HTR-8/SVneo (cell line): ENCODE measurements at regions not wholly inside any gene's neighbourhood (a gene's known extent, or its start where the extent isn't known, plus 50 kb on each side); places are given as distances from the start of the nearest gene placed in this dataset.

Source experiments
- DNase-seq: peaks from one replicate; pipeline ENCODE4 v3.0.0; 2011; ENCODE audit warnings: low spot score, mixed read lengths; ENCODE audit not compliant: insufficient read length
- FAIRE-seq: peaks from 2 replicates; lab custom pipeline; 2011; peaks lifted over from hg19 to GRCh38; lab: Jason Lieb, UNC

- no peak for FAIRE-seq
Observed at GRCh38 chr10:118246332-118247295, 95.5 kb downstream of the FAM204A start.

DNA sequence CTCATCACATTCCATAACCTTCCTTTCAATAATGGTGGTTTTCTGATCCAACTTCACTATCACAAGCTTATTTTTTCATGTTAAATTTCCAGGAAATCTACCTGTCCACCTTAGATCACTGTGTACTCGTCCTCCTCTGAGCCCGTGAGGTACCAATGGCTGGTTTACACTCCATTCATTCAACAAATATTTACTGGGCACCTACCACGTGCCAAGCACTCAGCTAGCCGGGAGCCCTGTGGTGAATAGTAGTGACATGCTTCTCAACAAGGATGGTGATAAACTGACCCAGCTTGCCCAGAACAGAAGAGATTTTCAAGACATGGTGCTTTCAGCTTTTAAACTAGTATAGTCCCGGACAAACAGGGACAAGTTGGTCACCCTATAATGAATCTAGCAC is 98.2 kb downstream of the FAM204A start:
- DNase-seq: no peak
- FAIRE-seq: no peak

More at GRCh38 chr10:118246332-118247295, 95.5 kb downstream of the FAM204A start:
- no peak for DNase-seq

- no peak for FAIRE-seq
- DNase-seq: peak; percentile 23
Observed at GRCh38 chr10:118241229-118242137, 100.6 kb downstream of the FAM204A start.

DNA sequence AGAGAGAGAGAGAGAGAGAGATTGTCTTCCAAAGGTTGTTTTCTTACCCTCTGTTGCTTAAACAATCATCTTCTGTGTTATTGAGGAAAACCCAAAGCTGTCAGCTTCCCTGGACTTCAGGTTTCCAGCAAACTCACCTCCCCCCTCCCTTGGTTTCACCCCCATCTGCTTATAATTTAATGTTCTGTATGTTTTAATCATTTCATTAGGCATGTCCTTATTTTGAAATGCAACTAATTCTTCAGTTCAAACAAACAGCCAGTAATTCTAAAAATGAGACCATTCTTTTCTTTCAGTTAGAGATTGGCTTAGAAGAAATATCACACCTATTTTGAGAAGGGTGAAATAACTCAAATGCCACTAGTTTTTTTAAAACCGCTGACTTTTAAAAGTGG is 102.9 kb downstream of the FAM204A start:
- DNase-seq: no peak
- FAIRE-seq: no peak

GRCh38 chr10:118238573-118239235 is 103.4 kb downstream of the FAM204A start:
- FAIRE-seq (no peak), DNase-seq (no peak)

DNA sequence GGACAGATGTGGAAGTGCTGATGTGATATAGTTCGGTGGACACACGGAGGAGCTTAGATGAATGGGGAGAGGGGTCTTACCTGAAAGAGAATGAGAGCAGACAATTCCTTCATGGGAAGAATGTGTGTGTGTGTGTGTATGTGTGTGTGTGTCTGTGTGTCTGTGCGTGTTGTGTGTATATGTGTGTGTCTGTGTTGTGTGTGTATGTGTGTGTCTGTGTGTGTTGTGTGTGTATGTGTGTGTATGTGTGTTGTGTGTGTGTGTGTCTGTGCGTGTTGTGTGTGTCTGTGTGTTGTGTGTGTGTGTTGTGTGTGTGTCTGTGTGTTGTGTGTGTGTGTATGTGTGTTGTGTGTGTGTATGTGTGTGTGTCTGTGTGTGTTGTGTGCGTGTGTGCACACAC is 104.2 kb downstream of the FAM204A start:
- DNase-seq (no peak), FAIRE-seq (peak; percentile 94)

DNA sequence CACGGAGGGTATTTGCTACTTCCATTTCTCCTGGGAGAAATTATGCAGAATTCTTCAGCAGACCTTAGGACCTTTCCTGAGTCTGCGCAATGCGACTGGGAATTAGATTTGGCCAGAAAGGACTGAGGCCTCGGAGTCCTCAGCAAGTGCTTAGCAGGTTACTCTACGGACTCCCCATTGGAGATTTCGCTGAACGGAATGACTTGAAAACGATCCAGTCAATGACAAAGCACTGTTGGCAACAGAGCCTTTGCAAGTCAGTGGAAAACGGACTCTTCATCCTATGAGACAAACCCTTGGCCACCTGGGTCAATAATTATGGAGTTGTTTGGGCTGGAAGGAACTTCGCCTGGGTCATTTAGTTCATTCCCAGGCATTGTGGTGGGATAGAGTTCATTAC is 107.4 kb downstream of the FAM204A start:
- FAIRE-seq (no peak), DNase-seq (no peak)

- FAIRE-seq: no peak
Observed at GRCh38 chr10:118220346-118220850, 121.7 kb downstream of the FAM204A start.

DNA sequence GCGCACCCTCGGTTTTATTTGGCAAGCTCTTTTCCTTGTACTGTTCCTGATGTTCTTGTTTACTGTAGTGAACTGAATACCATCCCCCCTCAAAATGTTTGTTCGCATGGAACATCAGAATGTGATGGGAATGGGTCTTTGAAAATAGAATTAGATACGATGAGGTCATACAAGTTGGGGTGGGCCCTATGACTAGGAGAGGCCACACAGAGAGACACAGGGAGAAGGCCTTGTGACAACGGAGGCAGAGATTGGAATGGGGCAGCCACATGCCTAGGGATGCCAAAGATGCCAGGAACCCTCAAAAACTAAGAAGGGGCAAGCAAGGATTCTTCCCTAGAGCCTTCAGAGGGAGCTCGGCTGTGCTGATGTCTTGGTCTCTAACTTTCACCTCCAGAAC is 123.6 kb downstream of the FAM204A start:
- FAIRE-seq (no peak), DNase-seq (no peak)

More at GRCh38 chr10:118220346-118220850, 121.7 kb downstream of the FAM204A start:
- DNase-seq: no peak

GRCh38 chr10:118216571-118217170 is 125.5 kb downstream of the FAM204A start:
- no peak for FAIRE-seq
- DNase-seq: no peak

DNA sequence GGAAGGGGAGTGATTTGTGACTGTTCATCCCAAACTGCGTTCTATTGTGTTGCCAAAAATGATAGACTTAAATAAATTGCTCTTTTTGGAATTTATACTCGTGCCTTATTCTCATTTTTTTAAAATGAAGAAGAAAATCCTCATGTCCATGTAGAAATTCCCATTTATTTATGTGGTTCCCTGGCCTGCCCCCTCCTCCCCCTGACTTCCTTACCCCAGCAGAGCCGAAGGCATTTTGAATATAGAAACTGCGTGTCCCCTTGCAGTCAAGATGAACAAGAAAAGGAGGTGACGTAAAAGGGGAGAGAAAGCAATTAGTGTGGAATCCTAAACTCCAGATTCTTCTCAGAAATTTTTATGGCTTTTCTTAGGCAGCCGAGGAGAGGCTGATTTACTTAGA is 126.1 kb downstream of the FAM204A start:
- DNase-seq (no peak), FAIRE-seq (no peak)

- FAIRE-seq (no peak), DNase-seq (no peak)
Observed at GRCh38 chr10:118214776-118215175, 127.3 kb downstream of the FAM204A start.

GRCh38 chr10:118213436-118213835 is 128.7 kb downstream of the FAM204A start:
- FAIRE-seq (no peak), DNase-seq (no peak)

- DNase-seq (no peak), FAIRE-seq (no peak)
Observed at GRCh38 chr10:118210276-118210675, 131.8 kb downstream of the FAM204A start.

DNA sequence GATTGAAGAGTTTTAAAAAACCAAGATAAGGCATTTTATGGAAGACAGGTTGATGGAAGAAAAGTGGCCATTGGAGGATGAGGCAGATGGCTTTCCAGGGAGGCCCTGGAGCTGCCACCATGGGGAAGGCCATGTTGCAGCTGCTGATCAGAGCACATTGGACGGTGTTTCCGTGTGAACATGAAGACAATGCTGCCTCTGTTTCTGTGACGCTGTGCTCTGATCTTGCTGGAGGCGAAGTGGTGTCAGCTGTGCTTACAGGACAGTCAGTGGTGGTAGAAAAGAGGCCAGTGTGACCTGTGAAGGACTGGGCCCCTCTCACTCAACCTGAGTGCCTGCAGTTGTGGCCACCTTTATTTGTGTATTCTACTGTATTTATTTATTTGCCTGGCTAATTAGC is 132.9 kb downstream of the FAM204A start:
- FAIRE-seq (no peak), DNase-seq (no peak)

- FAIRE-seq (no peak), DNase-seq (no peak)
Observed at GRCh38 chr10:118207470-118208007, 134.6 kb downstream of the FAM204A start.

DNA sequence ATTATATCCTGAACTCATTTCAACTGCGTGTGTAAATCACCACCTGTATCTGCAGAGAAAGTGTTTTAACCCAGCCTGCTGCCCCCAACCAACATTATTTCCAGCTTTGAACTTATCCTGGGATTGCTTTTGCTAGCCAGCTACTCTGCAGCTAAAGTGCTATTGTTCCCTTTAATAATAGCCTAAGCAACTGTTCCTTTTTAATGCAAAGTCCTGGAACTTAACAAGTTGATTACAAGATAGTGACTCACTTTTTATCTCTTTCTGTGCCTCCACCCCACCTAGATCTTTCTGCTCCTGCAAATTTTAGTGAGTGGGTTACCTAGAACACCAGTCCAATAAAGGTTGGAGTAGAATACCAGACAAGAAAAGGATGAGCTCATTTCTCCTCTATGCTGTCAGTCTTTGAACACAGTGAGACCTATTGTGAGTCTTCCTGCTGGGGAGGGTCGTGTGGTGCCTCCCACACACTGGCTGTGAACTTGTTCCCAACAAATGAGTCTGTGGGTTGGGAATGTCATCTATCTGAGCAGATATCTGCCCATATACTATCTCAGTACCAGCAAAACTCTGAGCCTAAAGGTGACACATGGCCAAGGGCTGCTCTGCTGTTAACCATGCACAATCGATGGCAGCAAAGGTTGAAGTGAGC is 137.7 kb downstream of the FAM204A start:
- FAIRE-seq: no peak
- no peak for DNase-seq

GRCh38 chr10:118203461-118203860 is 138.7 kb downstream of the FAM204A start:
- FAIRE-seq (no peak), DNase-seq (no peak)

DNA sequence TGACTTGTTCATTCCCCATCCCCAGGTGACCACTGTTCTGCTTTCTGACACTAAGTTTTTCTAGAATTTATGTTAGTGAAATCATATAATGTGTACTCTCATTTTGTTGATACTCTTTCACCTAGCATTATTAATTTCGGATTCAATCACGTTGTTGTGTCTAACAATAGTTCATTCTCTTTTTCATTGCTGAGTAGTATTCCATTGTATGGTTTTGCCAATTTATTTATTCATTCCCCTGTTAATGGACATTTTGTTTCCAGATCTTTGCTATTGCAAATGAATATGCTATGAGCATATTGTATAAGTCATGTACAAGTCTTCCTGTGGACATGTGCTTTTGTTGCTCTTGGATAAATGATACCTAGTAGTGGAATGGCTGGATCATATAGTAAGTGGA is 146.4 kb downstream of the FAM204A start:
- FAIRE-seq (no peak), DNase-seq (no peak)
